OCI-LY3 (cell line): ENCODE measurements at regions not wholly inside any gene's neighbourhood (a gene's known extent, or its start where the extent isn't known, plus 50 kb on each side); places are given as distances from the start of the nearest gene placed in this dataset.

ENCODE experiments used
- H2AFZ ChIP-seq: fragments of 200-600, 300-600 bp; shearing (Covaris generic); 2 replicates; pipeline ENCODE4 v1.6.0; 2014; ENCODE audit warnings: antibody characterized with exemption, low read depth, low read length
- H3K27ac ChIP-seq: fragments of 200-600, 300-600 bp; sonication (generic); 2 replicates; pipeline ENCODE4 v1.5.1; 2014; ENCODE audit warnings: mild to moderate bottlenecking, low read length, moderate library complexity, mixed read lengths
- H3K27me3 ChIP-seq: fragments of 200-600, 300-600 bp; sonication (generic); 2 replicates; pipeline ENCODE4 v1.6.1; 2014; ENCODE audit warnings: low read depth, low read length, mixed read lengths
- H3K36me3 ChIP-seq: fragments of 200-600, 300-600 bp; sonication (generic); replicated peaks from 2 replicates; pipeline ENCODE3; 2014; ENCODE audit warnings: low read depth, low read length, mixed read lengths
- H3K4me1 ChIP-seq: fragments of 300-600, 200-600 bp; sonication (generic); 2 replicates; pipeline ENCODE4 v1.6.1; 2014; ENCODE audit warnings: low read length, mixed read lengths
- H3K4me2 ChIP-seq: fragments of 200-600, 300-600 bp; sonication (generic); 2 replicates; pipeline ENCODE4 v1.6.1; 2014; ENCODE audit warnings: low read length, mixed read lengths
- H3K4me3 ChIP-seq: fragments of 300-600, 200-600 bp; sonication (generic); 2 replicates; pipeline ENCODE4 v1.5.1; 2014; ENCODE audit warnings: antibody characterized with exemption, mild to moderate bottlenecking, low read length, moderate library complexity
- H3K79me2 ChIP-seq: fragments of 300-600, 200-600 bp; shearing (Covaris generic); 2 replicates; pipeline ENCODE4 v1.6.1; 2014; ENCODE audit warnings: mild to moderate bottlenecking, low read length, mixed read lengths
- H3K9ac ChIP-seq: fragments of 300-600, 200-600 bp; shearing (Covaris generic); 2 replicates; pipeline ENCODE4 v1.6.0; 2014; ENCODE audit warnings: mild to moderate bottlenecking, low read length, moderate library complexity
- H3K9me3 ChIP-seq: fragments of 200-600, 300-600 bp; shearing (Covaris generic); 2 replicates; pipeline ENCODE4 v1.6.1; 2014; ENCODE audit warnings: low read length, mixed read lengths; ENCODE audit not compliant: insufficient read depth
- H4K20me1 ChIP-seq: fragments of 200-600, 300-600 bp; sonication (generic); 2 replicates; pipeline ENCODE4 v1.6.1; 2016; ENCODE audit warnings: low read length, mixed read lengths; ENCODE audit not compliant: insufficient read depth
- EZH2phosphoT487 ChIP-seq: fragments of 200-600 bp; shearing (Covaris generic); IDR thresholded peaks from 2 replicates; pipeline ENCODE4 v1.6.1; 2018; ENCODE audit warnings: antibody characterized with exemption, mixed run types, low read depth
- TF ChIP-seq, protein P1 (sequence below): fragments of 200-600, 300-600 bp; sonication (generic); IDR thresholded peaks from 2 replicates; pipeline ENCODE4 v1.5.1; 2014; ENCODE audit warnings: antibody characterized with exemption, low read length, low read depth

DNA sequence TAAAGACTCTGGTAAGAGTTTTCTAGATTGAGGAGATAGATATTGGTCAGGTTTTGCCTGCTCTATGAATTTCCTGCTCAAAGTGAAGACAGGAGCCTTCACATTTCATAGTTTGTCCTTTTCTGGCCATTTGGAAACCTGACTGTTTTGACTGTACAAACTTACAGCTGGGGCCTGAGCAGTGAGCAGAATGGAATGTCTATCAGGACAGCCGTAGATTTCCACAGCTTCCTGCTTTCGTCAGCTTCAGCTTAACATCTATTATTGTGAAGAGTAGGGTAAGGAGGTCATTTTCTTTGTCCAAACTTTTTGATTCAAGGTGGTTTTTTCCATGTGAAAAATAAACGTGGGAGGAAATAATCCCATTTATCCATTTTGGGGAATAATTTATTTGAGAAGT, 124.3 kb upstream of the DIPK2B start:
- Histone ChIP-seq H3K4me1 (no peaks in the 10 kb centered on the region), H3K4me2 (no peak overlapping the region), H3K36me3 (no peaks in the 10 kb centered on the region), H3K9ac (no peak overlapping the region), H4K20me1 (no peaks in the 10 kb centered on the region), H2AFZ (no peak overlapping the region), H3K27me3 (no peaks in the 10 kb centered on the region), H3K4me3 (no peak overlapping the region), H3K79me2 (no peaks in the 10 kb centered on the region), H3K9me3 (no peaks in the 10 kb centered on the region), H3K27ac (no peak overlapping the region)
- no peak for TF ChIP-seq EZH2phosphoT487
- TF ChIP-seq, protein P1, sequence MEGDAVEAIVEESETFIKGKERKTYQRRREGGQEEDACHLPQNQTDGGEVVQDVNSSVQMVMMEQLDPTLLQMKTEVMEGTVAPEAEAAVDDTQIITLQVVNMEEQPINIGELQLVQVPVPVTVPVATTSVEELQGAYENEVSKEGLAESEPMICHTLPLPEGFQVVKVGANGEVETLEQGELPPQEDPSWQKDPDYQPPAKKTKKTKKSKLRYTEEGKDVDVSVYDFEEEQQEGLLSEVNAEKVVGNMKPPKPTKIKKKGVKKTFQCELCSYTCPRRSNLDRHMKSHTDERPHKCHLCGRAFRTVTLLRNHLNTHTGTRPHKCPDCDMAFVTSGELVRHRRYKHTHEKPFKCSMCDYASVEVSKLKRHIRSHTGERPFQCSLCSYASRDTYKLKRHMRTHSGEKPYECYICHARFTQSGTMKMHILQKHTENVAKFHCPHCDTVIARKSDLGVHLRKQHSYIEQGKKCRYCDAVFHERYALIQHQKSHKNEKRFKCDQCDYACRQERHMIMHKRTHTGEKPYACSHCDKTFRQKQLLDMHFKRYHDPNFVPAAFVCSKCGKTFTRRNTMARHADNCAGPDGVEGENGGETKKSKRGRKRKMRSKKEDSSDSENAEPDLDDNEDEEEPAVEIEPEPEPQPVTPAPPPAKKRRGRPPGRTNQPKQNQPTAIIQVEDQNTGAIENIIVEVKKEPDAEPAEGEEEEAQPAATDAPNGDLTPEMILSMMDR: no peak

DNA sequence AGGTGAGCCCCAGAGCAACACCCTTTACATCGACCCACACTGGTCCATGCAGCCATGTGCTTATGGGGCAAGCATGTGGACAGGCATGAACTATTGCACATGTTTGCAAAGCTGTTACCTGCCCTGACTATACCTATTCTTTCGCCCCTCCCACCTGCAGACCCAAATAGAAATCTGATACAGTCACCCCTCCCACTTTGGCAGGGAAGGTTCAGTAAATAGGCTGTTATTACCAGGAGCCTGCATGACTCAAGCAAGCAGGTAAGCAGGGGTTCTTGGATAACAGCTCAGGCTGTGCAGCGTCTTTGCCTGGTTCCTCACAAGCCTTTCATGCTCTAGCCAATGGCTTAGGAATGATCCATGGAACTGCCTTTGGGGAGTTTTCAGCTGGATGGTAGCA, 122.7 kb upstream of the DIPK2B start:
- H3K9ac ChIP-seq: no peak overlapping the region
- H3K79me2 ChIP-seq: no peaks in the 10 kb centered on the region
- H4K20me1 ChIP-seq: no peaks in the 10 kb centered on the region
- H3K4me2 ChIP-seq: no peak overlapping the region
- no peaks in the 10 kb centered on the region for H3K36me3 ChIP-seq
- no peak for TF ChIP-seq EZH2phosphoT487
- TF ChIP-seq, protein P1: no peak
- H3K27ac ChIP-seq: no peak overlapping the region
- H2AFZ ChIP-seq: no peak overlapping the region
- H3K27me3 ChIP-seq: no peaks in the 10 kb centered on the region
- H3K9me3 ChIP-seq: no peaks in the 10 kb centered on the region
- H3K4me3 ChIP-seq: no peak overlapping the region
- no peaks in the 10 kb centered on the region for H3K4me1 ChIP-seq

DNA sequence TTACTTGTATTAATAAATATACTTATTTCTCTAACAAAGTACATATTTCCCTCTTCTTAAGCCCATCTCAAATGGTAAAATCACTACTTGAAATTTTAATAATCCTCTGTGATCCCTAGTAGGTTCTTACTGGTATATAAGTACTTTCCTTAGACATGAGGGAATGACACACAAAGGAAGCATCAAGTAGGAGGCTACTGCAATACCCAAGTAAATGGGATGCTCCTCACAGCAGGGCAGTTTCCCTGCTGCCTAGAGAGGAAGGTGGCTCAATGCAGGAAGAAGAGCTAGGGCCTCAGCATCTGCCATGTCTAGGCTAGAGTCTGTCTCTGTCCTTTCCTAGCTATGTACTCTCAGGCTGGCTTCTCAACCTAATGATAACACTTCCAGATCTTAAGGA, 122.1 kb upstream of the DIPK2B start:
- Histone ChIP-seq H3K79me2 (no peaks in the 10 kb centered on the region), H3K27me3 (no peaks in the 10 kb centered on the region), H3K9me3 (no peaks in the 10 kb centered on the region), H3K4me3 (no peak overlapping the region), H3K36me3 (no peaks in the 10 kb centered on the region), H3K4me1 (no peaks in the 10 kb centered on the region), H3K9ac (no peak overlapping the region), H4K20me1 (no peaks in the 10 kb centered on the region), H3K27ac (no peak overlapping the region), H2AFZ (no peak overlapping the region), H3K4me2 (no peak overlapping the region)
- TF ChIP-seq EZH2phosphoT487: no peak
- TF ChIP-seq, protein P1: no peak

DNA sequence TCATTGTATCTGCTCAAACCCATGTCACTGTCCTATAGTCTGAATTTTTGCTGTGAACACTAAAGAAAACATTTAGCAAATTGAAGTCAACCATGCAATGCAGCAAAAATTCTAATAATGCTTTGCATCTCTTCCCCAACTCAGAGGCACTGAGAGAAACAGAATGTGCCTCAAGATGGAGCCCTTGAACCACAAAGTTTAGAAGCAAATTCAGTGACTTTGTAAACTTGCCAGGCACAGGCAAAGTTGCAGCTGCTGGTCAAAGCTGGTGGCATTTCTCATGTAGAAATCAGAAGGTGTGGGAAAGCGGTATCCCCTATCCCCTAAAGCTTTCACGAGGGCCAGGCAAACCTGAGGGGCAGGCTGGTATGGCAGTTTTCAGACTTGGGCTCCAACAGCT, 121.7 kb upstream of the DIPK2B start:
- Histone ChIP-seq H3K9me3 (no peaks in the 10 kb centered on the region), H3K9ac (no peak overlapping the region), H2AFZ (no peak overlapping the region), H3K27ac (no peak overlapping the region), H3K27me3 (no peaks in the 10 kb centered on the region), H3K36me3 (no peaks in the 10 kb centered on the region), H3K4me2 (no peak overlapping the region), H3K4me3 (no peak overlapping the region), H3K79me2 (no peaks in the 10 kb centered on the region), H3K4me1 (no peaks in the 10 kb centered on the region), H4K20me1 (no peaks in the 10 kb centered on the region)
- TF ChIP-seq, protein P1: peak; percentile 54
- TF ChIP-seq EZH2phosphoT487: no peak
